ENCODE measurements at regions not wholly inside any gene's neighbourhood (a gene's known extent, or its start where the extent isn't known, plus 50 kb on each side); places are given as distances from the start of the nearest gene placed in this dataset.

GRCh38 chr1:192914696-192915095, 105.9 kb downstream of the RGS2 start (continued):
- TF ChIP-seq PATZ1 (CRISPR knock-in tag; IDR thresholded peaks at IDR 0.05; ENCODE audit: borderline replicate concordance) (no peak), TSHZ2 (CRISPR knock-in tag; IDR thresholded peaks at IDR 0.05) (no peak), ZNF565 (CRISPR knock-in tag; conservative IDR thresholded peaks at IDR 0.05; ENCODE audit: low read depth) (no peak)

GRCh38 chr1:192916021-192916420, 107.2 kb downstream of the RGS2 start:
- ATAC-seq: no peak
- TF ChIP-seq GLIS3 (CRISPR knock-in tag; IDR thresholded peaks at IDR 0.05): no peak
- no peak for TF ChIP-seq ARNTL (CRISPR knock-in tag; IDR thresholded peaks at IDR 0.05; ENCODE audit: borderline replicate concordance, low read depth)
- TF ChIP-seq ESRRG (CRISPR knock-in tag; IDR thresholded peaks at IDR 0.05): no peak
- TF ChIP-seq ZFP30 (CRISPR knock-in tag; IDR thresholded peaks at IDR 0.05): no peak
- no peak for TF ChIP-seq SNAI2 (CRISPR knock-in tag; IDR thresholded peaks at IDR 0.05)
- no peak for TF ChIP-seq TCF4 (CRISPR knock-in tag; IDR thresholded peaks at IDR 0.05; ENCODE audit: borderline replicate concordance)
- no peak for TF ChIP-seq CSRNP3 (CRISPR knock-in tag; IDR thresholded peaks at IDR 0.05)
- no peak for TF ChIP-seq ZNF70 (CRISPR knock-in tag; IDR thresholded peaks at IDR 0.05)
- no peak for TF ChIP-seq ZNF565 (CRISPR knock-in tag; conservative IDR thresholded peaks at IDR 0.05; ENCODE audit: low read depth)

- ATAC-seq: no peak
- TF ChIP-seq RARB (CRISPR knock-in tag; IDR thresholded peaks at IDR 0.05): no peak
- no peak for TF ChIP-seq ARNTL (CRISPR knock-in tag; IDR thresholded peaks at IDR 0.05; ENCODE audit: borderline replicate concordance, low read depth)
- no peak for TF ChIP-seq BACH2 (CRISPR knock-in tag; IDR thresholded peaks at IDR 0.05; ENCODE audit: borderline replicate concordance)
- no peak for TF ChIP-seq ZNF70 (CRISPR knock-in tag; IDR thresholded peaks at IDR 0.05)
These were observed 109.4 kb downstream of the RGS2 start for GRCh38 chr1:192918259-192918658.

- no peak for ATAC-seq
- TF ChIP-seq TCF4 (CRISPR knock-in tag; IDR thresholded peaks at IDR 0.05; ENCODE audit: borderline replicate concordance): no peak
- no peak for TF ChIP-seq RARB (CRISPR knock-in tag; IDR thresholded peaks at IDR 0.05)
These were observed 111.6 kb downstream of the RGS2 start for GRCh38 chr1:192920412-192920811.

- no peak for ATAC-seq
- TF ChIP-seq ZFP3 (CRISPR knock-in tag; IDR thresholded peaks at IDR 0.05) (no peak), ZNF70 (CRISPR knock-in tag; IDR thresholded peaks at IDR 0.05) (no peak), CSDC2 (CRISPR knock-in tag; IDR thresholded peaks at IDR 0.05) (no peak), TSHZ2 (CRISPR knock-in tag; IDR thresholded peaks at IDR 0.05) (no peak), CSRNP3 (CRISPR knock-in tag; IDR thresholded peaks at IDR 0.05) (no peak), ZC3H10 (CRISPR knock-in tag; IDR thresholded peaks at IDR 0.05) (no peak), PATZ1 (CRISPR knock-in tag; IDR thresholded peaks at IDR 0.05; ENCODE audit: borderline replicate concordance) (no peak), BACH2 (CRISPR knock-in tag; IDR thresholded peaks at IDR 0.05; ENCODE audit: borderline replicate concordance) (no peak), ESRRG (CRISPR knock-in tag; IDR thresholded peaks at IDR 0.05) (no peak), ZNF8 (CRISPR knock-in tag; IDR thresholded peaks at IDR 0.05) (no peak), ISL1 (CRISPR knock-in tag; IDR thresholded peaks at IDR 0.05) (no peak), ARNTL (CRISPR knock-in tag; IDR thresholded peaks at IDR 0.05; ENCODE audit: borderline replicate concordance, low read depth) (no peak), TOX (CRISPR knock-in tag; IDR thresholded peaks at IDR 0.05; ENCODE audit: borderline replicate concordance) (no peak), ZFP30 (CRISPR knock-in tag; IDR thresholded peaks at IDR 0.05) (no peak), SNAI2 (CRISPR knock-in tag; IDR thresholded peaks at IDR 0.05) (no peak), OSR1 (CRISPR knock-in tag; IDR thresholded peaks at IDR 0.05) (no peak), GLIS3 (CRISPR knock-in tag; IDR thresholded peaks at IDR 0.05) (no peak), PPARA (CRISPR knock-in tag; IDR thresholded peaks at IDR 0.05; ENCODE audit: borderline replicate concordance) (no peak)
These were observed 116.8 kb downstream of the RGS2 start for GRCh38 chr1:192925609-192926008.
